B cell (primary cell): ENCODE measurements at regions not wholly inside any gene's neighbourhood (a gene's known extent, or its start where the extent isn't known, plus 50 kb on each side); places are given as distances from the start of the nearest gene placed in this dataset.
"Not testable (repeated sequence)": the region's sequence is repeated elsewhere in the genome, so short reads cannot be mapped to it uniquely, and the experiment has no call there.

ENCODE experiments used
- ATAC-seq: fragments of 200-7000 bp; cut with Tn5 transposase; one replicate; pipeline ENCODE4 v1.10.0; 2021; ENCODE audit warnings: low read depth, mild to moderate bottlenecking, moderate number of reproducible peaks, moderate library complexity
- CTCF ChIA-PET: fragments of 350-600 bp; sonication (Branson Sonifier 250); formaldehyde crosslinking; loops from one replicate; lab custom pipeline; 2021; ENCODE audit warnings: antibody characterized with exemption, inconsistent platforms; lab: Charles Lee
- POLR2A ChIA-PET: fragments of 350-600 bp; sonication (Branson Sonifier 250); formaldehyde crosslinking; loops from one replicate; lab custom pipeline; 2021; ENCODE audit warnings: antibody characterized with exemption; lab: Charles Lee
- DNase-seq: peaks from one replicate; pipeline ENCODE4 v3.0.0; 2013
- H2AFZ ChIP-seq: 2 replicates; pipeline ENCODE4 v1.6.1; 2012; ENCODE audit warnings: mild to moderate bottlenecking, low read depth, low read length; ENCODE audit not compliant: insufficient read depth, poor library complexity, severe bottlenecking
- H3K27ac ChIP-seq, 2 donors: 1 replicate in 1 of 2; 2 replicates in 1 of 2; pipeline ENCODE4 v1.5.1; 2012 to 2013; ENCODE audit warnings: low read length in 2 of 2, mild to moderate bottlenecking in 2 of 2, moderate library complexity in 1 of 2
- H3K27me3 ChIP-seq, 4 experiments: fragments of 200-600 bp in 1 of 4; sonication (generic) in 1 of 4; replicated peaks in 1 of 4; 1 replicate in 2 of 4; 2 replicates in 2 of 4; pipeline versions ENCODE4 v1.6.1 to v1.7.0; 2013 to 2016; ENCODE audit warnings: low read length in 3 of 4, mild to moderate bottlenecking in 2 of 4, mixed read lengths in 1 of 4, moderate library complexity in 1 of 4; ENCODE audit not compliant: insufficient read depth in 4 of 4, control insufficient read depth in 3 of 4; ENCODE audit errors: control extremely low read depth in 1 of 4
- H3K36me3 ChIP-seq, 2 experiments: replicated peaks in 1 of 2; 1 replicate in 1 of 2; 2 replicates in 1 of 2; pipeline versions ENCODE4 v1.6.1 to v1.7.1; 2013; ENCODE audit warnings: low read length in 1 of 2; ENCODE audit not compliant: insufficient read depth in 2 of 2, control insufficient read depth in 1 of 2; ENCODE audit errors: control extremely low read depth in 1 of 2, extremely low read depth in 1 of 2
- H3K4me1 ChIP-seq, 2 donors: fragments of 200-600 bp in 1 of 2; sonication (generic) in 1 of 2; 1 replicate in 1 of 2; 2 replicates in 1 of 2; pipeline versions ENCODE4 v1.5.1 to v1.6.1; 2013 to 2017; ENCODE audit warnings: low read length in 2 of 2; ENCODE audit not compliant: control insufficient read depth in 2 of 2, insufficient read depth in 2 of 2
- H3K4me2 ChIP-seq: replicated peaks from 2 replicates; pipeline ENCODE3; 2012; ENCODE audit warnings: mild to moderate bottlenecking, low read depth, low read length; ENCODE audit not compliant: poor library complexity, severe bottlenecking
- H3K4me3 ChIP-seq, 5 experiments: fragments of 200-600 bp in 1 of 5; sonication (generic) in 1 of 5; 1 replicate in 3 of 5; 2 replicates in 2 of 5; pipeline versions ENCODE4 v1.5.1 to v1.7.0; 2011 to 2016; ENCODE audit warnings: low read length in 4 of 5, mild to moderate bottlenecking in 4 of 5, low read depth in 2 of 5, control low read depth in 1 of 5, moderate library complexity in 1 of 5; ENCODE audit not compliant: insufficient read depth in 1 of 5; ENCODE audit errors: control extremely low read depth in 1 of 5, extremely low read depth in 1 of 5
- H3K79me2 ChIP-seq: fragments of 200-600 bp; sonication (generic); one replicate; pipeline ENCODE4 v1.6.0; 2016; ENCODE audit warnings: low read length; ENCODE audit not compliant: control insufficient read depth, insufficient read depth
- H3K9ac ChIP-seq: fragments of 200-600 bp; sonication (generic); 2 replicates; pipeline ENCODE4 v1.6.1; 2017; ENCODE audit warnings: mild to moderate bottlenecking, low read length, moderate library complexity
- H3K9me3 ChIP-seq, 3 donors: one replicate each; pipeline versions ENCODE4 v1.6.1 to v1.7.1; 2013; ENCODE audit warnings: low read length in 2 of 3; ENCODE audit not compliant: control insufficient read depth in 2 of 3, insufficient read depth in 1 of 3; ENCODE audit errors: control extremely low read depth in 1 of 3
- H4K20me1 ChIP-seq: 2 replicates; pipeline ENCODE4 v1.6.0; 2012; ENCODE audit warnings: mild to moderate bottlenecking, low read length; ENCODE audit not compliant: insufficient read depth, control insufficient read depth, poor library complexity, severe bottlenecking
- H3K27ac Mint-ChIP-seq: one replicate; pipeline ENCODE4 v1.8.0; 2021; ENCODE audit warnings: mixed read lengths
- H3K27me3 Mint-ChIP-seq: one replicate; pipeline ENCODE4 v1.8.0; 2021; ENCODE audit warnings: mixed read lengths
- H3K4me1 Mint-ChIP-seq: one replicate; pipeline ENCODE4 v1.8.0; 2021; ENCODE audit warnings: mixed read lengths
- H3K4me3 Mint-ChIP-seq: one replicate; pipeline ENCODE4 v1.8.0; 2021; ENCODE audit warnings: mixed read lengths
- H3K9me3 Mint-ChIP-seq: one replicate; pipeline ENCODE4 v1.8.0; 2022; ENCODE audit warnings: mixed read lengths; ENCODE audit not compliant: insufficient read depth
- EZH2 ChIP-seq: IDR thresholded peaks from 2 replicates; pipeline ENCODE4 v1.6.1; 2012; ENCODE audit warnings: borderline replicate concordance, low read depth, mild to moderate bottlenecking, moderate library complexity, low read length; ENCODE audit not compliant: insufficient read depth, poor library complexity, severe bottlenecking
- WGBS: methylation state at CpG from one replicate; pipeline ENCODE4 v1.1.5; 2013; ENCODE audit warnings: missing lambda C conversion rate; ENCODE audit not compliant: insufficient coverage; 5-methylcytosine and 5-hydroxymethylcytosine counted together
- intact Hi-C: fragments of 100-400 bp; cut with micrococcal nuclease; formaldehyde crosslinking; loops from one replicate; pipeline ENCODE4 v1.10.0; 2022
- TF ChIP-seq, protein P1 (sequence below): fragments of 200-600 bp; IDR thresholded peaks from one replicate; pipeline ENCODE4 v1.8.0; 2022; ENCODE audit warnings: antibody characterized with exemption, mild to moderate bottlenecking

DNA sequence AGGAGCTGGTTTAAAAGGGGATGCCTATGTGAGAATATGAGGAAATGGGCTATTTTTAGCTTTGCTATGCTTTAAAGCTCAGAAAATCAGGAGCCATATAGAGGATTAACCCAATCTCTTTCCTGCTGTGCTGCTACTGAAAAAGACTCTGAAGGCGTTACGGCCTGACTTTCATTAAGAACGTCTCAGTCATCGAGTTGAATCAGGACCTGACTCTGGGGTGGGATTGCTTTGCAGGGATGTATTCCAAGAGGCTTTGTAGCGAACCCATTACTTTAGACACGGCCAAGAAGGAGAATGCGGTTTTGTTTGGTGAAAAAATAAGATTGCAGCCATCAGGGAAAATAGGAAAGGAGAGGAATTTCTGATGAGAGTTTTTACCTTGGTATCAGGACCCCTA is 426.9 kb downstream of the CCSER2 start:
- WGBS: 96% methylated on average over 4 of the region's 7 CpGs
- Mint-ChIP-seq H3K27me3 (no peaks in the 10 kb centered on the region), H3K4me3 (no peak overlapping the region), H3K9me3 (no peaks in the 10 kb centered on the region), H3K4me1 (no peaks in the 10 kb centered on the region), H3K27ac (no peak overlapping the region)
- H2AFZ ChIP-seq: no peak overlapping the region
- H3K4me2 ChIP-seq: no peak overlapping the region
- no peaks in the 10 kb centered on the region for H3K79me2 ChIP-seq
- no peaks in the 10 kb centered on the region for H4K20me1 ChIP-seq
- H3K9ac ChIP-seq: no peak overlapping the region
- no peak overlapping the region for H3K27ac ChIP-seq
- H3K4me1 ChIP-seq: no peaks in the 10 kb centered on the region
- CTCF ChIA-PET: interaction anchor here (0.6 kb wide), 1 partner anchor 331 kb away, joined by 5 read pairs; no protein-coding TSS in a partner anchor
- H3K4me3 ChIP-seq: no peak overlapping the region
- peaks cover 0 to under 1% (median 0%) of the 10 kb centered on the region in 3 donors for H3K9me3 ChIP-seq
- POLR2A ChIA-PET: no interaction called here
- H3K36me3 ChIP-seq: no peaks in the 10 kb centered on the region
- no peaks in the 10 kb centered on the region for H3K27me3 ChIP-seq
- DNase-seq: no peak
- no peak for ATAC-seq
- intact Hi-C loops: no loop called here
- no peak for TF ChIP-seq EZH2
- TF ChIP-seq, protein P1, sequence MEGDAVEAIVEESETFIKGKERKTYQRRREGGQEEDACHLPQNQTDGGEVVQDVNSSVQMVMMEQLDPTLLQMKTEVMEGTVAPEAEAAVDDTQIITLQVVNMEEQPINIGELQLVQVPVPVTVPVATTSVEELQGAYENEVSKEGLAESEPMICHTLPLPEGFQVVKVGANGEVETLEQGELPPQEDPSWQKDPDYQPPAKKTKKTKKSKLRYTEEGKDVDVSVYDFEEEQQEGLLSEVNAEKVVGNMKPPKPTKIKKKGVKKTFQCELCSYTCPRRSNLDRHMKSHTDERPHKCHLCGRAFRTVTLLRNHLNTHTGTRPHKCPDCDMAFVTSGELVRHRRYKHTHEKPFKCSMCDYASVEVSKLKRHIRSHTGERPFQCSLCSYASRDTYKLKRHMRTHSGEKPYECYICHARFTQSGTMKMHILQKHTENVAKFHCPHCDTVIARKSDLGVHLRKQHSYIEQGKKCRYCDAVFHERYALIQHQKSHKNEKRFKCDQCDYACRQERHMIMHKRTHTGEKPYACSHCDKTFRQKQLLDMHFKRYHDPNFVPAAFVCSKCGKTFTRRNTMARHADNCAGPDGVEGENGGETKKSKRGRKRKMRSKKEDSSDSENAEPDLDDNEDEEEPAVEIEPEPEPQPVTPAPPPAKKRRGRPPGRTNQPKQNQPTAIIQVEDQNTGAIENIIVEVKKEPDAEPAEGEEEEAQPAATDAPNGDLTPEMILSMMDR: no peak

DNA sequence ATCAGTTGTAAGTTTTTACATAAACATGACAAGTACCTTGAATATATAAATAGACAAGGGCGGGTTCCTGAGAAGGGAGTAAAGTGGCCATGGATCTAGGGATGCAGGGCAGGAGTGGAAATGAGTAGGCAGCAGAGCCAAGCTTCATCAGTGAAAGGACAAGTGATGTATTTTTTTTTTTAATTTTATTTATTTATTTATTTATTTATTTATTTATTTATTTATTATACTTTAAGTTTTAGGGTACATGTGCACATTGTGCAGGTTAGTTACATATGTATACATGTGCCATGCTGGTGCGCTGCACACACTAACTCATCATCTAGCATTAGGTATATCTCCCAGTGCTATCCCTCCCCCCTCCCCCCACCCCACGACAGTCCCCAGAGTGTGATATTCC is 428.3 kb downstream of the CCSER2 start:
- H3K27ac Mint-ChIP-seq, H3K4me3 Mint-ChIP-seq, ATAC-seq, H3K27me3 ChIP-seq, CTCF ChIA-PET, intact Hi-C loops, H3K27ac ChIP-seq, H3K27me3 Mint-ChIP-seq, H3K4me2 ChIP-seq, H3K4me1 ChIP-seq, H3K4me3 ChIP-seq, DNase-seq, H3K9ac ChIP-seq, H2AFZ ChIP-seq, H3K4me1 Mint-ChIP-seq, H3K79me2 ChIP-seq, H4K20me1 ChIP-seq, H3K36me3 ChIP-seq, POLR2A ChIA-PET, H3K9me3 ChIP-seq, H3K9me3 Mint-ChIP-seq: not testable (repeated sequence)
- WGBS: no CpG with 5 or more reads among the region's 3 CpGs

DNA sequence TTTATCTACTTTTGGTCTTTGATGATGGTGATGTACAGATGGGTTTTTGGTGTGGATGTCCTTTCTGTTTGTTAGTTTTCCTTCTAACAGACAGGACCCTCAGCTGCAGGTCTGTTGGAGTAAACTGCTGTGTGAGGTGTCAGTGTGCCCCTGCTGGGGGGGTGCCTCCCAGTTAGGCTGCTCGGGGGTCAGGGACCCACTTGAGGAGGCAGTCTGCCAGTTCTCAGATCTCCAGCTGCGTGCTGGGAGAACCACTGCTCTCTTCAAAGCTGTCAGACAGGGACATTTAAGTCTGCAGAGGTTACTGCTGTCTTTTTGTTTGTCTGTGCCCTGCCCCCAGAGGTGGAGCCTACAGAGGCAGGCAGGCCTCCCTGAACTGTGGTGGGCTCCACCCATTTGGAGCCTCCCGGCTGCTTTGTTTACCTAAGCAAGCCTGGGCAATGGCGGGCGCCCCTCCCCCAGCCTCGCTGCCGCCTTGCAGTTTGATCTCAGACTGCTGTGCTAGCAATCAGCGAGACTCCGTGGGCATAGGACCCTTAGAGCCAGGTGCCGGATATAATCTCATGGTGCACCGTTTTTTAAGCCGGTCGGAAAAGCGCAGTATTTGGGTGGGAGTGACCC is 433.7 kb downstream of the CCSER2 start:
- H4K20me1 ChIP-seq, H3K79me2 ChIP-seq, POLR2A ChIA-PET, H3K9me3 ChIP-seq, ATAC-seq, H3K9me3 Mint-ChIP-seq, H3K27me3 ChIP-seq, H3K4me2 ChIP-seq, H3K27ac ChIP-seq, H3K27ac Mint-ChIP-seq, H2AFZ ChIP-seq, H3K27me3 Mint-ChIP-seq, H3K4me1 ChIP-seq, H3K36me3 ChIP-seq, H3K4me3 Mint-ChIP-seq, H3K4me1 Mint-ChIP-seq, CTCF ChIA-PET, DNase-seq, intact Hi-C loops, H3K4me3 ChIP-seq, H3K9ac ChIP-seq: not testable (repeated sequence)
- WGBS: 80% methylated on average over 7 of the region's 14 CpGs
